ENCODE measurements at regions not wholly inside any gene's neighbourhood (a gene's known extent, or its start where the extent isn't known, plus 50 kb on each side); places are given as distances from the start of the nearest gene placed in this dataset.

DNA sequence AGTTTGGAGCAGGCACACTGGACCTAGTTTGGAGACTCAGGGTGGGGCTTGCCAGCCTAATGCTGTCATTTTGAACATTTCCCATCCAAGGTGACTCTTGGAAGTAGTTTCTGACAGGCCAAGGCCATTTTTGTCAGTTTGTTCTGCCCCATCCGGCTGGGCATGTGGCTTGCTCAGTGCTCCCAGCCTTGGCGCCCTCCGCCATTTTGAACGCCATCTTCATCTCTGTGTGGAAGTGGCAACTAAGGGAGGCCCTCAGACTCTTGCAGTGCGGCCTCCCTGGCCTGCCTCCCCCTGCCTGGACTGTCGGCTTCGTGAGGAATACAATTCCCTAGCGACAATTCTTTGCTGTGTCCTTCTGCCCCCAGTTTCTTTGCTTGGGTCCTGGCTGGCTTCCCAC, 150.6 kb upstream of the RGMA start:
- no peak for TF ChIP-seq CTCF (IDR thresholded peaks at IDR 0.05)
- TF ChIP-seq POLR2A (IDR thresholded peaks at IDR 0.05) = no peak
